Kidney (tissue), 13 donors: ENCODE measurements at regions not wholly inside any gene's neighbourhood (a gene's known extent, or its start where the extent isn't known, plus 50 kb on each side); places are given as distances from the start of the nearest gene placed in this dataset.

Source experiments
- DNase-seq, 5 donors: peaks; one replicate each; pipeline ENCODE4 v3.0.0-alpha.2; 2013 to 2020
- FAIRE-seq: peaks from 2 replicates; lab custom pipeline; 2012; peaks lifted over from hg19 to GRCh38; lab: Jason Lieb, UNC
- H3K27ac ChIP-seq, 2 donors: one replicate each; pipeline ENCODE4 v1.7.0; 2013; ENCODE audit warnings: low read depth in 2 of 2, low read length in 2 of 2, inconsistent platforms in 1 of 2
- H3K27me3 ChIP-seq: one replicate; pipeline ENCODE4 v1.7.1; 2013; ENCODE audit warnings: low read length, inconsistent platforms; ENCODE audit not compliant: control insufficient read depth, insufficient read depth
- H3K36me3 ChIP-seq, 3 donors: one replicate each; pipeline versions ENCODE4 v1.7.0 to v1.7.1; 2013; ENCODE audit warnings: low read length in 3 of 3, control low read depth in 1 of 3, inconsistent platforms in 1 of 3; ENCODE audit not compliant: insufficient read depth in 3 of 3, control insufficient read depth in 2 of 3
- H3K4me1 ChIP-seq, 3 donors: one replicate each; pipeline versions ENCODE4 v1.7.0 to v1.7.1; 2013; ENCODE audit warnings: low read length in 3 of 3, inconsistent platforms in 1 of 3, low read depth in 1 of 3; ENCODE audit not compliant: control insufficient read depth in 2 of 3, insufficient read depth in 2 of 3
- H3K4me3 ChIP-seq, 3 donors: one replicate each; pipeline versions ENCODE4 v1.7.0 to v1.8.1; 2013; ENCODE audit warnings: low read length in 3 of 3, control low read depth in 1 of 3, inconsistent platforms in 1 of 3
- H3K9ac ChIP-seq, 3 donors: one replicate each; pipeline versions ENCODE4 v1.7.0 to v1.7.1; 2013; ENCODE audit warnings: low read length in 3 of 3, control low read depth in 1 of 3, inconsistent platforms in 1 of 3
- H3K9me3 ChIP-seq, 3 donors: one replicate each; pipeline versions ENCODE4 v1.7.0 to v1.7.1; 2013; ENCODE audit warnings: low read length in 3 of 3, control low read depth in 1 of 3, inconsistent platforms in 1 of 3; ENCODE audit not compliant: control insufficient read depth in 2 of 3, insufficient read depth in 1 of 3
- intact Hi-C: fragments of 100-400 bp; cut with DNase I; formaldehyde crosslinking; loops from one replicate; pipeline ENCODE4 v1.11.1; 2022
- TF ChIP-seq, protein P1 (sequence below): IDR thresholded peaks from 3 replicates; pipeline ENCODE4 v1.5.1; 2012; ENCODE audit warnings: mild to moderate bottlenecking, moderate library complexity, borderline replicate concordance; ENCODE audit not compliant: insufficient read depth; ENCODE audit errors: extremely low read depth
- donor health status: control.
- donor health status: control.
- donor health status: control.
- donor health status: control.
- donor health status: control.
- donor health status: DM: yes; HTN: yes; CAD: no.
- donor health status: Normal renal cell carcinoma (clear cell type).

DNA sequence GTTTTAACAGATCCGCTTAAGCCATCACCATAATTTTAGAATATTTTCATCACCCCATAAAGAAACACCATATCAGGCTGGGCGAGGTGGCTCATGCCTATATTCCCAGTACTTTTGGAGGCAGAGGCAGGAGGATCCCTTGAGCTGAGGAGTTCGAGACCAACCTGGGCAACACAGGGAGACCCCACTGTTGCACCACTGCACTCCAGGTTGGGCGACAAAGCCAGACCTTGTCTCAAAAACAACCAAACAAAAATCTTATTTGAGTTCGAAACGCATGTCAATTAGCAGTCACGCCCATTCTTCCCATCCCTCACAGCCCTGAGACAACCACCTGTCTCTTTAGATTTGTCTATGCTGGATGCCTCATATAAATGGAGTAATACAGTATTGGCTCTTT lies 119.9 kb downstream of the KLF13 start:
- Histone ChIP-seq H3K9ac (no peak overlapping the region), H3K4me1 (no peaks in the 10 kb centered on the region), H3K27me3 (no peaks in the 10 kb centered on the region), H3K9me3 (no peaks in the 10 kb centered on the region), H3K36me3 (no peaks in the 10 kb centered on the region), H3K4me3 (no peak overlapping the region), H3K27ac (no peak overlapping the region)
- no peak for DNase-seq
- intact Hi-C loops: no loop called here
- FAIRE-seq: no peak
- TF ChIP-seq, protein P1, sequence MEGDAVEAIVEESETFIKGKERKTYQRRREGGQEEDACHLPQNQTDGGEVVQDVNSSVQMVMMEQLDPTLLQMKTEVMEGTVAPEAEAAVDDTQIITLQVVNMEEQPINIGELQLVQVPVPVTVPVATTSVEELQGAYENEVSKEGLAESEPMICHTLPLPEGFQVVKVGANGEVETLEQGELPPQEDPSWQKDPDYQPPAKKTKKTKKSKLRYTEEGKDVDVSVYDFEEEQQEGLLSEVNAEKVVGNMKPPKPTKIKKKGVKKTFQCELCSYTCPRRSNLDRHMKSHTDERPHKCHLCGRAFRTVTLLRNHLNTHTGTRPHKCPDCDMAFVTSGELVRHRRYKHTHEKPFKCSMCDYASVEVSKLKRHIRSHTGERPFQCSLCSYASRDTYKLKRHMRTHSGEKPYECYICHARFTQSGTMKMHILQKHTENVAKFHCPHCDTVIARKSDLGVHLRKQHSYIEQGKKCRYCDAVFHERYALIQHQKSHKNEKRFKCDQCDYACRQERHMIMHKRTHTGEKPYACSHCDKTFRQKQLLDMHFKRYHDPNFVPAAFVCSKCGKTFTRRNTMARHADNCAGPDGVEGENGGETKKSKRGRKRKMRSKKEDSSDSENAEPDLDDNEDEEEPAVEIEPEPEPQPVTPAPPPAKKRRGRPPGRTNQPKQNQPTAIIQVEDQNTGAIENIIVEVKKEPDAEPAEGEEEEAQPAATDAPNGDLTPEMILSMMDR: no peak

DNA sequence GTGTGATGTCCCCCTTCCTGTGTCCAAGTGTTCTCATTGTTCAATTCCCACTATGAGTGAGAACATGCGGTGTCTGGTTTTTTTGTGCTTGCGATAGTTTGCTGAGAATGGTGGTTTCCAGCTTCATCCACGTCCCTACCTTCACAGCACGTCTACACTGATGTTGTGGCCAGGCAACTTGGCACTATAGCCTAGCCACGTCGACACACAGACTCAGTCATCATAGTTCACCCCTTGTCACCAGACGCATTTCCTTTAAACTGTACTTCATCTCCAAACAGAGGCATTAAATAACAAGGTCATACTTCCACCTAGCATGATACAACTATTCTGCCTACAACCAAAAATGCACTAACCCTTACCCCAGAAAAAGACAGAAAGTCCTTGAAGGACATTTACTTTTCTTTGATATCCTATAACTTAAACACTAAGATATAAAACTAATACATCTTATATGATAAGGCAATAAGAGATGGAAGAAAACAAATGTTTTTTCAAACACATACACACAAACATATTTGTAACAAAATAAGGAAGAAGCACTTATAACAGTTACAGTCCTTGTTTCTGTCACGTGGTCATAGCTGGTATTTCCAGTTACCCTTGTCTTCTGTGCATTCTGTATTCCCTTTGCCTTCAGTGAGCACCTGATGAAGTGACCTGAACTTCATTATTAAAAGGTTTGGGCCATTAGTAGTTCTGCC lies 121.4 kb downstream of the KLF13 start:
- no peak overlapping the region for H3K9ac ChIP-seq
- no peak overlapping the region for H3K4me3 ChIP-seq
- intact Hi-C loops: no loop called here
- H3K27me3 ChIP-seq: no peaks in the 10 kb centered on the region
- no peaks in the 10 kb centered on the region for H3K4me1 ChIP-seq
- no peaks in the 10 kb centered on the region for H3K9me3 ChIP-seq
- TF ChIP-seq, protein P1: no peak
- no peak overlapping the region for H3K27ac ChIP-seq
- FAIRE-seq: no peak
- no peaks in the 10 kb centered on the region for H3K36me3 ChIP-seq
- DNase-seq: no peak

DNA sequence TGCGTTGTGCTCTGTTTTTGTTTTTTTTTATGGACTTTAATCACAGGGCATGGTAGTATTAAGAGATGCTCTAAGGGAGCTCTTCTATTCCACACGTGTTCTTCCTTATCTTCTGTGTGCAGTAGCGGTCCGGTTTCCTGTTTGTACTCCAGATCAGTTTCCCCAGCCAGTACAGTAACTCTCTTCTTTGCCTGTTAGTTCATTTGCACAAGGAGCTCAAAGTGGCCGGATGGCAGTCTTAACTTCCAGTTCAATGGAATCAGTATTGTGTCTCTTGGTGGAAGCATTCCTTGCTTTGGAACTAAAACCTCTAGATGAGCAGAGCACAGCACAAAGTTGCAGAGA lies 122.0 kb downstream of the KLF13 start:
- H3K9me3 ChIP-seq: no peaks in the 10 kb centered on the region
- no peaks in the 10 kb centered on the region for H3K36me3 ChIP-seq
- H3K27me3 ChIP-seq: no peaks in the 10 kb centered on the region
- no peak for DNase-seq
- H3K9ac ChIP-seq: no peak overlapping the region
- TF ChIP-seq, protein P1: no peak
- no peak for FAIRE-seq
- H3K4me3 ChIP-seq: no peak overlapping the region
- H3K27ac ChIP-seq: no peak overlapping the region
- intact Hi-C loops: no loop called here
- no peaks in the 10 kb centered on the region for H3K4me1 ChIP-seq
